ENCODE measurements at regions not wholly inside any gene's neighbourhood (a gene's known extent, or its start where the extent isn't known, plus 50 kb on each side); places are given as distances from the start of the nearest gene placed in this dataset.
A peak's percentile ranks its signal among the peaks of the same experiment; 100 is the strongest.

DNA sequence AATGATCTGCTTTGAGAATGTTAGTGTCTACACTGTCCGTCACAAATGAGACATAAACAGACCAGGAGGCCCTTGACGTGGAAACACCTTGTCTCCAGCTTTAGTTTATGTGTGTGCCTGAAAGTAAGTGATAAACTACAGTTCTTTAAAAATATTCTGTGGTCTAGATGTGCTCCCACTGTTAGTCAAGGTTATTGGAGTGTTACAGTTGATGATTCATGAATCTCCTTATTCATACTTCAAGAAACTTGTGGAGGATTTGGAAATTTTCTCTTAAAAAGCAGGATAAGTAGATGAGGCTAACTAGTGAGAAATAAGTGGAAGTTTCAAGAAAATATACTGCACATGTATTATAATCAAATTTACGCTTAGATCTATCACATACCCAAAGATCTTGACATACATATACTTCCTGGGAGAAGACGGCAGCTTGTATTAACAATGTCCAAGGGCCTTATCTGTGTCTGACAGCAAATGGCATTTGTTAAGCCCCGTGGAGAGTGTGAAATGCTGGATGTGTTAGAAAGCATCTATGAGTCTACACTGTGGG lies 90.5 kb upstream of the MBOAT1 start:
- DNase-seq (no peak), ATAC-seq (no peak)
- Histone ChIP-seq H3K36me3 (no peaks in the 10 kb centered on the region), H3K4me3 (no peak overlapping the region), H3K27ac (no peak overlapping the region), H3K9me3 (no peaks in the 10 kb centered on the region), H3K27me3 (no peaks in the 10 kb centered on the region), H3K4me1 (no peaks in the 10 kb centered on the region)
- 32 to 51% methylated on average over 5 of the region's 5 CpGs for WGBS, 2 donors
- intact Hi-C loops (cut with DNase I), result no loop called here
- TF ChIP-seq, protein P1, sequence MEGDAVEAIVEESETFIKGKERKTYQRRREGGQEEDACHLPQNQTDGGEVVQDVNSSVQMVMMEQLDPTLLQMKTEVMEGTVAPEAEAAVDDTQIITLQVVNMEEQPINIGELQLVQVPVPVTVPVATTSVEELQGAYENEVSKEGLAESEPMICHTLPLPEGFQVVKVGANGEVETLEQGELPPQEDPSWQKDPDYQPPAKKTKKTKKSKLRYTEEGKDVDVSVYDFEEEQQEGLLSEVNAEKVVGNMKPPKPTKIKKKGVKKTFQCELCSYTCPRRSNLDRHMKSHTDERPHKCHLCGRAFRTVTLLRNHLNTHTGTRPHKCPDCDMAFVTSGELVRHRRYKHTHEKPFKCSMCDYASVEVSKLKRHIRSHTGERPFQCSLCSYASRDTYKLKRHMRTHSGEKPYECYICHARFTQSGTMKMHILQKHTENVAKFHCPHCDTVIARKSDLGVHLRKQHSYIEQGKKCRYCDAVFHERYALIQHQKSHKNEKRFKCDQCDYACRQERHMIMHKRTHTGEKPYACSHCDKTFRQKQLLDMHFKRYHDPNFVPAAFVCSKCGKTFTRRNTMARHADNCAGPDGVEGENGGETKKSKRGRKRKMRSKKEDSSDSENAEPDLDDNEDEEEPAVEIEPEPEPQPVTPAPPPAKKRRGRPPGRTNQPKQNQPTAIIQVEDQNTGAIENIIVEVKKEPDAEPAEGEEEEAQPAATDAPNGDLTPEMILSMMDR (IDR thresholded peaks at IDR 0.05), result no peak

DNA sequence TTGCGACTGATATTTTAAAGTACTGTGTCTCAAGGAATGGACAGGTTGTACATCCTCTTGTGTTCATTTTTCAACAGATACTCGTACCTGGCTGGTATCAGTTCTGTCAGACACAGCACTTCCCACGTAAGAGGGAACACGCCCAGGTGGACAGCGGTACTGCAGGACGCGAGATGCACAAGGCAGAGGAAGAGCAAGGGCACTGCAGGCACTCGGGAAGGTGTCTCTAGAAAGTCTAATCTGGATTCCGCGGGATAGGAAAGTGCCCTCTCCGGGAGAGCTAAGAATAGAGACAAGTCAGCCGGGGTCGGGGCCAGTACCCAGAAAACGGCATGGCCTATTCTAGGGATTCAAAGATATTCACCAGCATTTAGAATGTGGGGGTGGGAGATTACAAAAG lies 94.2 kb upstream of the MBOAT1 start:
- no peaks in the 10 kb centered on the region for H3K27me3 ChIP-seq
- ATAC-seq, result peak in 1 of 8 donors; percentile 70
- no peaks in the 10 kb centered on the region for H3K4me1 ChIP-seq
- intact Hi-C loops (cut with DNase I), result no loop called here
- no peak for DNase-seq
- no peaks in the 10 kb centered on the region for H3K36me3 ChIP-seq
- TF ChIP-seq, protein P1 (IDR thresholded peaks at IDR 0.05), result no peak
- H3K9me3 ChIP-seq, result peaks cover 0 to 6% (median 0%) of the 10 kb centered on the region in 11 donors
- 45 to 57% methylated on average over 14 of the region's 14 CpGs for WGBS, 2 donors
- no peak overlapping the region for H3K4me3 ChIP-seq
- no peak overlapping the region for H3K27ac ChIP-seq

DNA sequence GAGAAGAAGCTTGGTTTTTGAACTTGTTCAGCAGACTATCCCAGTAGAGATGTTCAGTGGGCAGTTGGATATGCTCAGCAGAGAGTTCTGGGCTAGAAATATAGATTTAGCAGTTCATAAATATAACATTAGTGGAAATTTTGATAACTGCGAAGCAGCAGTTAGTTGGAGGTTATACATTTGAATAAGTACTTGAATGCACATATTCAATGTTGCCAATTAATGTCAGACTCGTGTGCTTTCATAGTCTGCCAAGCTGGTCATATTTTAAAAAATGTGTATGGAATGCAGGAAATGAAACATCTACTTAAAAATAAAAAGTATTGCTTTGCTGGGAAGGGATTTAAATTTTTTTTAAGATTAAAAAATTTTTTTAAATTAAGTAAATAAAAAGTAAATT lies 92.5 kb upstream of the E2F3 start:
- 68 to 72% methylated on average over 2 of the region's 2 CpGs for WGBS, 2 donors
- peaks cover 0 to 6% (median 0%) of the 10 kb centered on the region in 11 donors for H3K9me3 ChIP-seq
- H3K36me3 ChIP-seq, result no peaks in the 10 kb centered on the region
- no peaks in the 10 kb centered on the region for H3K4me1 ChIP-seq
- no peaks in the 10 kb centered on the region for H3K27me3 ChIP-seq
- DNase-seq (no peak), ATAC-seq (no peak)
- TF ChIP-seq, protein P1 (IDR thresholded peaks at IDR 0.05), result no peak
- intact Hi-C loops (cut with DNase I), result no loop called here
- no peak overlapping the region for H3K4me3 ChIP-seq
- no peak overlapping the region for H3K27ac ChIP-seq

DNA sequence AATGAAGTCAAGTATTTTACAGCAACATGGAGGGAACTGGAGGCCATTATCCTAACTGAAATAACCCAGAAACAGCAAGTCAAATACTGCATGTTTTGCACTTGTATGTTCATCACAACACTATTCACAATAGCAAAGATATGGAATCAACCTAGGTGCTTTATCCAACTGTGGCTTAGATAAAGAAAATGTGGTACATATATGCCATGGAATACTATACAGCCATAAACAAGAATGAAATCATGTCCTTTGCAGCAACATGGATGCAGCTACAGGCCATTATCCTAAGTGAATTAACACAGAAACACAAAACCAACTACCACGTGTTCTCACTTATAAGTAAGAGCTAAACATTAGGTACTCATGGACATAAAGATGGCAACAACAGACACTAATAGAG lies 91.5 kb upstream of the E2F3 start:
- DNase-seq, result no peak
- TF ChIP-seq, protein P1 (IDR thresholded peaks at IDR 0.05), result no peak
- no peak for ATAC-seq
- Histone ChIP-seq H3K27ac (no peak overlapping the region), H3K27me3 (no peaks in the 10 kb centered on the region), H3K36me3 (no peaks in the 10 kb centered on the region), H3K9me3 (peaks cover 0 to 6% (median 0%) of the 10 kb centered on the region in 11 donors), H3K4me3 (no peak overlapping the region), H3K4me1 (no peaks in the 10 kb centered on the region)
- intact Hi-C loops (cut with DNase I), result no loop called here
- WGBS, 2 donors, result 87 to 95% methylated on average over 1 of the region's 1 CpG
